PC-3 (cell line): ENCODE measurements at regions not wholly inside any gene's neighbourhood (a gene's known extent, or its start where the extent isn't known, plus 50 kb on each side); places are given as distances from the start of the nearest gene placed in this dataset.

Source experiments
- ATAC-seq: fragments of 200-7000 bp; cut with Tn5 transposase; 2 replicates; pipeline ENCODE4 v1.9.1; 2020; ENCODE audit warnings: mild to moderate bottlenecking, moderate library complexity
- BruUV-seq: library from RNA; stranded (reverse); fragments of 400-500 nt; replicated peaks from 2 replicates; lab custom pipeline; 2021; lab: Mats Ljungman, UMichigan
- CTCF ChIA-PET: fragments of 300-600 bp; sonication (Branson Sonifier 250); formaldehyde crosslinking; loops from one replicate; lab custom pipeline; 2022; ENCODE audit warnings: antibody characterized with exemption; lab: Charles Lee
- POLR2A ChIA-PET: fragments of 300-600 bp; sonication (Branson Sonifier 250); formaldehyde crosslinking; loops from one replicate; lab custom pipeline; 2022; ENCODE audit warnings: antibody characterized with exemption; ENCODE audit not compliant: unreplicated experiment; lab: Charles Lee
- DNase-seq: peaks from one replicate; pipeline ENCODE4 v3.0.0-alpha.2; 2015
- H2AFZ ChIP-seq: fragments of 300-600 bp; sonication (generic); 2 replicates; pipeline ENCODE4 v1.6.0; 2016; ENCODE audit warnings: antibody characterized with exemption, low read length
- H3F3A ChIP-seq: fragments of 300-600 bp; sonication (generic); one replicate; pipeline ENCODE4 v1.6.0; 2017; ENCODE audit warnings: antibody characterized with exemption, low read length, control low read depth, mild to moderate bottlenecking; ENCODE audit not compliant: unreplicated experiment
- H3K27ac ChIP-seq: fragments of 300-600 bp; sonication (generic); 2 replicates; pipeline ENCODE4 v1.5.1; 2016; ENCODE audit warnings: mild to moderate bottlenecking, low read length
- H3K27me3 ChIP-seq: fragments of 300-600 bp; sonication (generic); 2 replicates; pipeline ENCODE4 v1.6.1; 2016; ENCODE audit warnings: low read length, mixed read lengths
- H3K36me3 ChIP-seq: fragments of 300-600 bp; sonication (generic); 2 replicates; pipeline ENCODE4 v1.6.1; 2016; ENCODE audit warnings: low read depth, mixed run types, low read length, mixed read lengths
- H3K4me1 ChIP-seq: fragments of 300-600 bp; sonication (generic); 2 replicates; pipeline ENCODE4 v1.5.1; 2016; ENCODE audit warnings: low read length; ENCODE audit not compliant: insufficient read depth
- H3K4me2 ChIP-seq: fragments of 300-600 bp; sonication (generic); 2 replicates; pipeline ENCODE4 v1.6.0; 2016; ENCODE audit warnings: low read length
- H3K4me3 ChIP-seq: fragments of 300-600 bp; sonication (generic); 2 replicates; pipeline ENCODE4 v1.5.1; 2016; ENCODE audit warnings: mild to moderate bottlenecking, low read length, mixed read lengths
- H3K79me2 ChIP-seq: fragments of 300-600 bp; sonication (generic); 2 replicates; pipeline ENCODE4 v1.6.1; 2017; ENCODE audit warnings: low read length, mixed read lengths
- H3K9ac ChIP-seq: fragments of 300-600 bp; sonication (generic); 2 replicates; pipeline ENCODE4 v1.6.0; 2016; ENCODE audit warnings: mild to moderate bottlenecking, low read length
- H3K9me2 ChIP-seq: fragments of 300-600 bp; sonication (generic); replicated peaks from 2 replicates; pipeline ENCODE4 v1.6.1; 2016; ENCODE audit warnings: mixed run types, low read length, mixed read lengths
- H3K9me3 ChIP-seq: fragments of 300-600 bp; sonication (generic); 2 replicates; pipeline ENCODE4 v1.6.1; 2016; ENCODE audit warnings: low read length, mixed read lengths
- H4K20me1 ChIP-seq: fragments of 300-600 bp; sonication (generic); 2 replicates; pipeline ENCODE4 v1.6.1; 2016; ENCODE audit warnings: low read length, mixed read lengths
- EZH2 ChIP-seq: fragments of 300-600 bp; sonication (generic); IDR thresholded peaks from one replicate; pipeline ENCODE4 v1.6.1; 2017; ENCODE audit warnings: antibody characterized with exemption, mild to moderate bottlenecking, low read length; ENCODE audit not compliant: unreplicated experiment
- EZH2phosphoT487 ChIP-seq: fragments of 300-600 bp; sonication (generic); IDR thresholded peaks from 2 replicates; pipeline ENCODE4 v1.6.1; 2018; ENCODE audit warnings: mild to moderate bottlenecking, antibody characterized with exemption, low read length, borderline replicate concordance
- intact Hi-C: fragments of 100-400 bp; cut with micrococcal nuclease; formaldehyde crosslinking; loops from 2 replicates; pipeline ENCODE4 v1.9.0; 2023
- TF ChIP-seq, protein P1 (sequence below): fragments of 300-600 bp; sonication (generic); conservative IDR thresholded peaks from 2 replicates; pipeline ENCODE4 v1.5.1; 2017; ENCODE audit warnings: antibody characterized with exemption, low read depth, mild to moderate bottlenecking, low read length

DNA sequence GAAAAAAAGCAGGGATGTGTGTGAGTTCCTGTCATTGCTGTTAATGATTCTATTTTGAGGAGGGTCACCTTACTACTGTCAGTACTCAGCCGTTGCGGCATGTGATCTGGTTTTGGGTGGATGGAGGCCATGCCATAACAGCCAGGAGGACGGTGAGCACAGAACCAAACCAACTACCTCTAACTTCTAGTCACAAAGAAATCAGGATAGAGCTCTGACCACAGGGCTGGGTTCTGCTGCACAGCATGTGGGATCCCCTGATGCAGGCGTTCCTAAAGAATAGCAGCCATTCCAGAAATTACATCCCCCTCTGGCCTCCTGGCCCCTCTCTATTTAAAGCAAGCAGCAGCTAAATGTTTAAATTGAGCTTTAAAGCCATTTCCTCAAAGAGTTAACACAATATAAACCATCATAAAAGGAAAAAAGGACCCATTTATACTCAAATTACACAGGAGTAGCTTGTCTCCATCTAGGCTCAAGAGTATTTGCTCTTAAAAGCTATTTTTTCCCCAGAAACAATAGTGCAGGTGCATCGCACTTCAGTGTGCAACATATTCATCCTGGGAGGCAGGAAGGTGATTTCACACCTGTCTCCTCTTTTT lies 786.4 kb downstream of the RNF144A start:
- Histone ChIP-seq H3K79me2 (no peaks in the 10 kb centered on the region), H3F3A (peaks cover 10% of the 10 kb centered on the region), H3K9me2 (no peaks in the 10 kb centered on the region), H4K20me1 (no peaks in the 10 kb centered on the region), H2AFZ (no peak overlapping the region), H3K36me3 (no peaks in the 10 kb centered on the region), H3K27ac (no peak overlapping the region), H3K4me3 (no peak overlapping the region), H3K9ac (no peak overlapping the region), H3K4me2 (no peak overlapping the region), H3K27me3 (no peaks in the 10 kb centered on the region), H3K9me3 (no peaks in the 10 kb centered on the region), H3K4me1 (peaks cover 32% of the 10 kb centered on the region)
- ATAC-seq (no peak), DNase-seq (no peak)
- ChIA-PET POLR2A (no interaction called here), CTCF (no interaction called here)
- no TSS peak for BruUV-seq
- intact Hi-C loops: no loop called here
- TF ChIP-seq EZH2: no peak
- TF ChIP-seq, protein P1, sequence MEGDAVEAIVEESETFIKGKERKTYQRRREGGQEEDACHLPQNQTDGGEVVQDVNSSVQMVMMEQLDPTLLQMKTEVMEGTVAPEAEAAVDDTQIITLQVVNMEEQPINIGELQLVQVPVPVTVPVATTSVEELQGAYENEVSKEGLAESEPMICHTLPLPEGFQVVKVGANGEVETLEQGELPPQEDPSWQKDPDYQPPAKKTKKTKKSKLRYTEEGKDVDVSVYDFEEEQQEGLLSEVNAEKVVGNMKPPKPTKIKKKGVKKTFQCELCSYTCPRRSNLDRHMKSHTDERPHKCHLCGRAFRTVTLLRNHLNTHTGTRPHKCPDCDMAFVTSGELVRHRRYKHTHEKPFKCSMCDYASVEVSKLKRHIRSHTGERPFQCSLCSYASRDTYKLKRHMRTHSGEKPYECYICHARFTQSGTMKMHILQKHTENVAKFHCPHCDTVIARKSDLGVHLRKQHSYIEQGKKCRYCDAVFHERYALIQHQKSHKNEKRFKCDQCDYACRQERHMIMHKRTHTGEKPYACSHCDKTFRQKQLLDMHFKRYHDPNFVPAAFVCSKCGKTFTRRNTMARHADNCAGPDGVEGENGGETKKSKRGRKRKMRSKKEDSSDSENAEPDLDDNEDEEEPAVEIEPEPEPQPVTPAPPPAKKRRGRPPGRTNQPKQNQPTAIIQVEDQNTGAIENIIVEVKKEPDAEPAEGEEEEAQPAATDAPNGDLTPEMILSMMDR: no peak
- no peak for TF ChIP-seq EZH2phosphoT487

DNA sequence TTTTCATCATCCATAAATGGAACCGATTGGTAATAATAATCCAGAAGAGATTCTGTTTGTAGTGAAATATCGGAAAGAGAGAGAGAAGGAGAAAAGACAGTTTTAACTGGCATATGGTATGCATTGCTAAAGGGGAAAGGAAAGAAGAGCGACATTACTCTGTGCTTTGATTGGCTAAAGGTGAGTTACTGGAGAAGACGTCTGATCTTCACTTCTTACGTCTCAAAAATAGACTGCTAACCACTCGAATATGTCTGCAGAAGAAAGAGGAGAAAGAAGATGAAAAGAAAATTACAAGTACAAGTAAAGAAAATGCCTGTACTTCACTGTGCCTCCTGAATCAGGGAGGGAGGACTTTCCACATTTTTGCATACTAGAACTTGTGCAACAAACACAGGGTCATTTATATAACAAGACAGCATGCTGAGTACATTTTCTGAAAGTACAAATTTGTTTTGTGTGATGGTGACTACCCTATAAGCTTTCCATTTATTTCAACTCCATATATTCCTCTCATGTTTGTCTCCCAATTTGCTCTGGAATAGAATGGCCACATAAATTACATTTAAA lies 787.2 kb downstream of the RNF144A start:
- Histone ChIP-seq H3K4me2 (no peak overlapping the region), H3F3A (peaks cover 10% of the 10 kb centered on the region), H3K9me3 (no peaks in the 10 kb centered on the region), H3K79me2 (no peaks in the 10 kb centered on the region), H3K4me1 (peaks cover 34% of the 10 kb centered on the region), H4K20me1 (no peaks in the 10 kb centered on the region), H3K27ac (no peak overlapping the region), H3K9ac (no peak overlapping the region), H3K9me2 (no peaks in the 10 kb centered on the region), H3K36me3 (no peaks in the 10 kb centered on the region), H3K4me3 (no peak overlapping the region), H2AFZ (no peak overlapping the region), H3K27me3 (no peaks in the 10 kb centered on the region)
- intact Hi-C loops: no loop called here
- POLR2A ChIA-PET: no interaction called here
- ATAC-seq (no peak), DNase-seq (no peak)
- CTCF ChIA-PET: no interaction called here
- BruUV-seq: no TSS peak
- no peak for TF ChIP-seq EZH2phosphoT487
- TF ChIP-seq, protein P1: no peak
- no peak for TF ChIP-seq EZH2

DNA sequence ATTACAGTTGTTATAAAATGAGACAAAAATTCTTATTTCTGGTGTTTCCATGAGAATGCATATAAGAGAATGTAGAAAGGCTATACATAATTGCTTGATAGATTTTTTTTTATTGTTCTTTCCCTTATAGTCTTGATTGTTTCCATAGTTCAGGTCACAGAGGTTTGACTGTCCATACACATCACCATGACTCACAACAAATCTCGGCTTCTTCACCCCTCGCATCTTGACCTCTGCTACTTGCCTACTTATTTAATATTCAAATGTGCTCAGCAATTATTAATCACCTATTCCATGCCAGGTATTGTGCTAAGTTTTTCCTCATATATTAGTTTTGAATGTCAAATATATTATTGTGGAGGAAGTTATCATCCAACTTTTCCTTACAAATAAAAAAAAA lies 789.6 kb downstream of the RNF144A start:
- BruUV-seq: no TSS peak
- DNase-seq (peak; percentile 43), ATAC-seq (peak; percentile 28; the same call in 1 of the 2 replicates)
- Histone ChIP-seq H3K79me2 (no peaks in the 10 kb centered on the region), H3K4me3 (no peak overlapping the region), H3K36me3 (no peaks in the 10 kb centered on the region), H2AFZ (no peak overlapping the region), H3K27ac (peak overlapping the region; percentile 94), H3K9me2 (no peaks in the 10 kb centered on the region; the same call in 1 of the 2 replicates), H3K4me1 (peaks cover 37% of the 10 kb centered on the region), H3F3A (peaks cover 10% of the 10 kb centered on the region), H3K4me2 (peak overlapping the region; percentile 56), H3K9me3 (no peaks in the 10 kb centered on the region), H4K20me1 (no peaks in the 10 kb centered on the region), H3K27me3 (no peaks in the 10 kb centered on the region), H3K9ac (peak overlapping the region; percentile 63)
- ChIA-PET POLR2A (no interaction called here), CTCF (no interaction called here)
- TF ChIP-seq EZH2phosphoT487 (no peak), EZH2 (no peak)
- TF ChIP-seq, protein P1: no peak
- intact Hi-C loops: no loop called here
